ENCODE measurements at regions not wholly inside any gene's neighbourhood (a gene's known extent, or its start where the extent isn't known, plus 50 kb on each side); places are given as distances from the start of the nearest gene placed in this dataset.
"Not testable (repeated sequence)": the region's sequence is repeated elsewhere in the genome, so short reads cannot be mapped to it uniquely, and the experiment has no call there.

DNA sequence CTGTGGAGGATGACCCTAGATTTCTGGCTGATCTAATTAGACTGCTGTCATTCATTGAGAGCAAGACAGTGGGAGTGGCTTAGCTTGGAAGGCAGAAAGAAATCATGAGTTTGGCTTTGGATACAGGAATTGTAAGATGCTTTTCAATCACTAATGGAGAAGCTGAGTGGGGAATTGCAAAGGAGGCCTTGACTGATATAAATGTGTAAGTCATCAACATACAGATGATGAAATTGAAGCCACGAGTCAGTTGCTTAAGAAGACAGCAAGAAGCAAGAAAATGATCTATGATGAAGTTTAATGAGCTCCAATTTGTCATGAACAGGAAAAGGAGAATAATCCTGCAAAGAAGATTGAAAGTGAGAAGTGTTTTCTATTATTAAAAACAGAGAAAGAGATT lies 136.7 kb upstream of the C1QTNF7 start:
- no peak for DNase-seq (ENCODE audit: low spot score)

GRCh38 chr4:15293711-15294110 lies 134.1 kb upstream of the C1QTNF7 start:
- no peak for DNase-seq (ENCODE audit: low spot score)

DNA sequence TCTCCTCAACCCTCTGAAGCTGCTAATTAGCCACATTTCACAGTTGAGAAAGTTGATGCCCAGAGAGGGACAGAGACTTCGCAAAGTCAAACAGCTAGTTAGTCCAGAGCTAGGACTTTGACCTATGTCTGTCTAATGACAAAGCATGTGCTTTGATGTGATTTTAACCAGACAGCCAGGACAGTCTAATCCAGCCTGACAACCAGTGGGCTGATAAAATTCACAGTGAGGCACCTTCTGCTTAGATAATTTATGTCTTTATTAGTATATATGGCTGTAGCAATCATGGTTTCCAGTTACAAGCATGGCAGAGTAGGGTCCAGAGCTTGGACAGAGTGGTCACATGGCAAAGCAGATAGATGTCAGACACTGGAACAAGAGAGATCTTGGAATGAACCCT lies 133.6 kb upstream of the C1QTNF7 start:
- DNase-seq (ENCODE audit: low spot score): no peak

DNA sequence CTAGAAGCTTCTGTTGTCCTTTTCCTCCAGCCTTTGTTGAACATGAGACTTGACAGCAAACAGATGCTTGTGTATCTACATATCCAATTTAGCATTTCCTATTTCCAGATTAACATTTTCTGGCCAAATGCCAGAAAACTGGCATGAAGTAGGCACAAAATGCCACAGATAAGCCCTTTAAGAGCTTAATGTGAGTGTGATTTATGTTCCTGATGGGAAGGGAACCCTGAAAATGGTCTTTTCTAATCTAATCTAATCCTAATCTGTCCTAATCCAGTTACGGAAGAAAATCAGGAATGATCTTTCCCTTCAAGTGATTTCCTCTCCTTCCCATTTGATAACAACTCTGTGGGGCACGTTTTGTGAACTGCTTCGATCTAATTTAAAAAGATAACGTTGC lies 133.0 kb upstream of the C1QTNF7 start:
- DNase-seq (ENCODE audit: low spot score): no peak

GRCh38 chr4:15295421-15296162 lies 132.2 kb upstream of the C1QTNF7 start:
- no peak for DNase-seq (ENCODE audit: low spot score)

- no peak for DNase-seq (ENCODE audit: low spot score)
Observed at GRCh38 chr4:15297344-15297743, 130.5 kb upstream of the C1QTNF7 start.

DNA sequence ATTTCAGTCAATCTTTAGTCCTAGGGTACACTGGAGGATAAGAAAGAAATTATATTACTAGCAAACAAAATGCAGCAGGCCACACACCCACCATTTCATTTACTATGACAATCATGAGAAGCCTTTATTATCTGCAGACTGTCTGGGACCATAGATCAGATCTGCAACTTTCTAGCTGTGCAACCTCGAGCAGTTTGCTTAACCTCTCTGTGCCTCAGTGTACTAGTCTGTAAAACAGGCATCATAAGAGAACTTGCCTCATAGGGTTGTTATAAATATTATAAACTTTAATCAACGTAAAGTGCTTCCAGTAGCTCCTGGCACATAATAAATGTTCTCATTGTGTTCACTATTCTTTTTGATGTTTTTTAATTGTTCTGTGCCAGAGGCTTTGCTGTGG lies 128.2 kb upstream of the C1QTNF7 start:
- DNase-seq (ENCODE audit: low spot score): no peak

DNA sequence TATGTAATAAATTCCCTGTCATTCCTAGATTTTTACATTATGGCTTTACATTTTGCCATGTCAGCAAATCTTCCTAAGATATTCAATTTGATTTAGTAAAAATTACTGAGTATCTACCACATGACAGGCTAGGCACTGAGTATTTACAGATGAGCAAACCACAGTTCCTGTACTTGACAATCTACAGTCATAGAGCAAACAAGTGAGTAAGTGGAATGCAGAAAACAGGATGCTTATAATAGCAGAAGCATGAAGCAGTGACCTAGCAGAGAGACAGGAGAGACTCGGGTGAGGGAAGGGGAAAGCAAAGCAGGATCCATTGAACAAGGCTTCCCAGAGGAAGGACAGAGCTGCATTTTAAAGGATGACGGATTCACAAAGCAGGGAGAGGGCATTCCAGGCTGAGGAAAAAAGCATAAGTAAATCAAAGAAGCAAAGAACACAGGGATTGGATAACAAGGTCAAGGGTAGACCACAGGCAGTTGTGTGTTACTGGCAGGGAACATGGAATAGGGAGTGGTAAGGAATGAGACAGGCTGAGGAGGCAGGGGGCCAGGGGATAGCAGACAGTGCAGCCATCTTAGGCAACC lies 124.7 kb upstream of the C1QTNF7 start:
- no peak for DNase-seq (ENCODE audit: low spot score)

GRCh38 chr4:15314974-15315373 lies 112.9 kb upstream of the C1QTNF7 start:
- no peak for DNase-seq (ENCODE audit: low spot score)

GRCh38 chr4:15317246-15317645 lies 110.6 kb upstream of the C1QTNF7 start:
- no peak for DNase-seq (ENCODE audit: low spot score)

DNA sequence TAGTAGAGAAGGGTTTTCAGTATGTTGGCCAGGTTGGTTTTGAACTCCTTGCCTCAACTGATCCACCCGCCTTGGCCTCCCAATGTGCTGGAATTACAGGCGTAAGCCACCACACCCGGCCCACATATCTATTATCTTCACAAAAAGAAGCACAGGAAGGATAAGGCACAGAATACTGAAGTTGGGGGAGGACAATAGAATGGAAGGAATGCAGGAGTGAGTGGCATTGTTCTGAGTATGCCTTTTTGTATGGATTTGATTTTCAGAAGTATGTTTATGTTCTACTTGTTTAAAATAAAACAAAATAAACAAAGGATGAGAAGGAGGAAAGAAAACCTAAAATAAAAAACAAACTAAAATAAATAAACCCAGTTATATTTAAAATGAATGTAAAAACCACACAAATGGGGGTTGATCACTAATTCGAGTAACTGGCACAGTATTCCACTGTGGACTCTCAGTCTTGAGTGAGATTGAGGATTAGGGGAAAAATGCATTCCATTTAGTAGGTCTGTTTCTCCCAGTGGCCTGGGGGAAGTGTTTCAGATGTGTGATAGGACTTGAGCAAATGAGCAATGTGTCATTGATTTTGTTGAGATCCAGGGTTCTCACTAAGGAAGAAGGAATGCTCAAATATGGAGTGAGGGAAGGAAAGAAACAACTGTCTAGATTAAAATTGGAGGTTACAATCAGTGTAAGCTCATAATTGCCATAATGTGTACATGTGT lies 109.0 kb upstream of the C1QTNF7 start:
- DNase-seq (ENCODE audit: low spot score): no peak

GRCh38 chr4:15320121-15320678 lies 107.6 kb upstream of the C1QTNF7 start:
- DNase-seq (ENCODE audit: low spot score): no peak

DNA sequence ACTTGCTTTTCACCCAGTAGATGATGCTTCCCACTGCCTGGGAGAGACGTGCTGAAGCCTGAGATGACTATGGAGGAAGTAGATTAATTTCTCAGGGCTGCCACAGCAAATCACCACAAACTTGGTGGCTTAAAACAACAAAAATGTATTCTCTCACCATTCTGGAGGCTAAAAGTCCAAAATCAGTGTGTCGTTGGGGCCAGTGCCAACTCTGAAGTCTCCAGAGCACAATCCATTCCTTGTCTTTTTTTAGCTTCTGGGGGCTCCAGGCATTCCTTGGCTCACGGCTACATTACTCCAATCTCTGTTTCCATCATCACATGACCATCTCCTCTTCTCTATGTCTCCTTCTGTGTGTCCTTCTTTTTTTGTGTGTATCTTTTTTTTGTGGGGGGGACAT lies 105.8 kb upstream of the C1QTNF7 start:
- DNase-seq (ENCODE audit: low spot score): no peak

GRCh38 chr4:15325987-15326386 lies 101.8 kb upstream of the C1QTNF7 start:
- no peak for DNase-seq (ENCODE audit: low spot score)

DNA sequence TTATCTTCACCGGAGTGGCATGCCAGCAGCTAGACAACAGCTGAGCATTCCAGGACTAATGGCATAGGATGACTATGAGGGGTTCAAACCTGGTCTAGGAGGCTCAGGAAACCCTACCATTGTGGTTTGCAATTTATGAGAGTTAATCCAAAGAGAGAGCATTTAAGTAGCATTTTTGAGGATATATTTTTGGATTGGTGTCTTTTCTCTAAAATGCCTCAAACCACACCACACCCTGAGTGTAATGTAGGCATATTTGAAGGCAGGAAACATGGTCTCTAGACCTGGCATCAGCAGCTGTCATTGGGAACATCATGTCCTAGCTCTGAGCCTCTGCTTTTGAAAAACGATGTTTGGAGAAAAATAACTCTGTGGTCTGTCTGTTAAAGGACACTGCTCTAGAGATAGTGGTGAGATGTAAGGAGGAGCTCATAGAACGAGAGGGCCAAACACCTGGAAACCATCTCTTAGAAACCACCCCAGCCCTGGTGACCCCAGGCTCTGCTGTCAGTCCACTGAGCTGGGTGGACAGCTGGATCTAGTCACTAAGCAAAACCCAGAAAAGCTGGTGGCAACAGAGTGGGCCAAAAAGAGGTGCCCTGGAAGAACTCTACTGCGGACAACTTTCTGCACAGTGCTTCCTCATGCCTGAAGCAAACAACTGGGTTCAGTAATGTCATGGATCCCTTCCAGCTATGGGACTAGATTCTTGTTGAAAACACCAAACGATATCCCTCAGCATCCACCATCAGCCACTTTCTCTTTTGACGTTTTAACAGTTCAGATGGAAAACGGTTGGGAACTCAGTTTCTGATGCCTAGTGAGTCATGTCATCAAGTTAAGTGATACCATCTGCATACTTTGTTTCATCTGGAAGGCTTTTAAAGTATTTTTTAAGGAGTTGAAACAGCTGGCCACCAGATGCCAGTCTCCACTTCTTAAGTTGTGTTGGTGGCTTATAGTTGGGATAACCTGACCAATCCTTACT lies 100.2 kb upstream of the C1QTNF7 start:
- DNase-seq (ENCODE audit: low spot score): no peak

DNA sequence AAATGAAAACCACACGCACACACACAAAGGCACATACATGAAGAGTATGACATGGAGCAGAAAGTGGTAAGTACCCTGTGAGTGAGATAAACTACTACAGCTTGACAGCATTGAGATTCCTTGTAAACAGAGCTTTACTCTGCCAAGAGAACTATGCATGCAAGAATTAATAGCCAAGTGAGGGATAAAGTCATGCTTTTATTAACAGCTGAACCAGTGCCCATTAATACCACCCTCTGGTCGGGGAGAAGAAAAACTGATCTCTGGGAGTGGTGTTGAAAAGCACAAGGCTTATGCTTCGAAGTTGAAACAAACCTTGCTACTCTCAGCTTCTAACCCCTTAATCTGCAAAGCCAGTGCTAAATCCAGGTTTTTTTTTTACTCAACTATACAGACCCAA lies 95.9 kb upstream of the C1QTNF7 start:
- DNase-seq (ENCODE audit: low spot score): no peak

- no peak for DNase-seq (ENCODE audit: low spot score)
Observed at GRCh38 chr4:15332377-15332776, 95.5 kb upstream of the C1QTNF7 start.

DNA sequence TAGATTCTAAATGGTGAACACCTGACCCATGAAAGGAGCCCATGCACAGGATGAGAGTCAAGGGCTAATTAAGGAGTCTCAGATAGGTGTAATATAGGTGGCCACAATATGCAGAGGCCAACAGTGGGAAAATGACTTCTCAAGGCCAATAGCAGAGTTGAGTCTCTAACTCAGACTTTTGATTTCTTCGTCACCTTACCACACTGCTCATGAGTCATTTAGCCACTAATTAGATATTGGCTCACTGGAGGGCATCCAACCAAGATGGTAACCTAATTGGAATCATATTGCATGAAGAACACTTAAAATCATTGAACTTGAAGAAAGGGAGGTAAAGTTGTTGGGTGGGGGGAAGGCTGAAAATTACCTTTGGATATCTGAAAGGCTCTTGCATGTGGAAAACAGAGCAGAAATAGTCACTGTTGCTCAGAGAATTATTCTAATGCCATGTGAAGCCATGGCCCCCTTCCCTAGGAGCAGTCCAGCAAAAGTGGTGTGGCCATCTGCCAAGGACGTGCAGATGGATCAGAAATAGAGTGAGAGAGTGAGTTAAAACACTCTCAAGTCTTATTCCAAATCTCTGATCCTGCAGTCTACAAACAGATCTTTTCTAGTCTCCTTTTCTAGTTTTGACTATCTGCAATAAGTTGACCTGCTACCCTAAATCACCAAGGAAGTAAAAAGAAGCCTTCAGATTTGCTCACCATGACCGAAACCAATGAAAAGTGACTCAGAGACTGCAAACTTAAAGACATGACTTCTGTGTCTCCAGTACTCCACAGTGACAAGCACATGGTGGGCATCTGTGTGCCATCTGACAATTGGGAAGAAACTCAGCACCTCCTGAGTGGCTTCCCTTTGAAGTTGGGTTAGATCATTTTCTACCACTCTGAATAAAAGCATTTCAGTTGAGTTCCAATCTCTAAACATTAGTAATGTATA lies 93.9 kb upstream of the C1QTNF7 start:
- no peak for DNase-seq (ENCODE audit: low spot score)

DNA sequence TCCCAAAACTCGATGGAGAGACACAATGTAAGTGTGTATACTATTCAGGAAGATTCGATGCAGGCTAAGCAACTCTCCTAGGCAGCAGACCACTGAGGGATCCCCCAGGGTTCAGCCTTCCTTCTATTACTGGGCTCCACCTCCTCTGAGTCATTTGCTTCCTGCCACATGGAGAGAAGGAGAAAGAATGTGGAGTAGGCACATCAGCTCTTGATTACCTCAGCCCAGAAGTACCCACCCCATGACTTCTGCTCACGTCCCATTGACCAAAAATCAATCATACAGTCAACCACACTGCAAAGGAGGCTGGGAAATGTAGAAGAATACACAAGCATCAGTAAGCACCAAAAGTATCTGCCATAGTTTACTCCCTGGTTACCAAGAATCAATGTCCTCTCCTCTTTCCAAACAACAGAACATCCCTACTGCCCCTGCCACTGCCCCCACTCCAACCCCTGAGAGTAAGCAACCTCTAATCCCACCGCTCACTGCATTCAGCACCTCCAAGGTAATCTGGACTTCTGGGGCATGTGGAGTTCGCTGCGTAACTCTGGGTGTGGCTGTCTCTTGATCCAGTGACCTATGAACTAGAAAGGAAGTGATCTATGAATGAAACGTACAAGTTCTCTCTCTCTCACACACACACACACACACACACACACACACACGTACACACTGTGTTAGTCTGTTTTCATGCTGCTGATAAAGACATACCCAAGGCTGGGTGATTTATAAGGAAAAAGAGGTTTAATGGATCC lies 91.2 kb upstream of the C1QTNF7 start:
- no peak for DNase-seq (ENCODE audit: low spot score)

DNA sequence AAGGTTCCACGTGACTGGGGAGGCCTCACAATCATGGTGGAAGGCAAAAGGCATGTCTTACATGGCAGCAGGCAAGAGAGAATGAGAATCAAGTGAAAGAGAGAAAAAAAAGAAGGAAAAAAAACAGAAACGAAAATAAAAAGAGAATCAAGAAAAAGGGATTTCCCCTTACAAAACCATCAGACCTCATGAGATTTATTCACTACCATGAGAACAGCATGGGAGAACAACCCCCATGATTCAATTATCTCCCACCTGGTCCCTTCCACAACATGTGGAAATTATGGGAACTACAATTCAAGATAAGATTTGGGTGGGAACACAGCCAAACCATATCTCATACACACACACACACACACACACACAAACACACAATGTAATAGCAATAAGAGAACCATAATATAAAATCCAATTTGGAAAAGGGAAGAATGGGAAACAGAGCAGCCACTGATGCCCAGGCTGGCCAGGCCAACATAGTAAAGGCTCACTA lies 90.6 kb upstream of the C1QTNF7 start:
- not testable (repeated sequence) for DNase-seq (ENCODE audit: low spot score)

All from germinal center (tissue), 1 donor.